Activated CD8-positive, alpha-beta T cell treated with anti-CD3 and anti-CD28 coated beads, Interleukin-2, amount 10 ng/mL, durations not matched to agents 7 days and 5 days (primary cell): ENCODE measurements at regions not wholly inside any gene's neighbourhood (a gene's known extent, or its start where the extent isn't known, plus 50 kb on each side); places are given as distances from the start of the nearest gene placed in this dataset.

Source experiments
- ATAC-seq: fragments of 150-1000 bp; cut with Tn5 transposase; one replicate; pipeline ENCODE4 v1.10.0; 2021; ENCODE audit warnings: moderate library complexity
- CTCF ChIA-PET: fragments of 350-600 bp; sonication (Branson Sonifier 250); formaldehyde crosslinking; loops from one replicate; lab custom pipeline; 2021; ENCODE audit warnings: antibody characterized with exemption; lab: Charles Lee
- POLR2A ChIA-PET: fragments of 350-600 bp; sonication (Branson Sonifier 250); formaldehyde crosslinking; loops from one replicate; lab custom pipeline; 2021; ENCODE audit warnings: antibody characterized with exemption; lab: Charles Lee
- DNase-seq: peaks from one replicate; pipeline ENCODE4 v3.0.0-alpha.2; 2020
- H3K27ac Mint-ChIP-seq: one replicate; pipeline ENCODE4 v1.8.0; 2021; ENCODE audit warnings: mild to moderate bottlenecking, mixed read lengths
- H3K27me3 Mint-ChIP-seq: one replicate; pipeline ENCODE4 v1.8.0; 2021; ENCODE audit warnings: low read depth, mixed read lengths
- H3K36me3 Mint-ChIP-seq: one replicate; pipeline ENCODE4 v1.8.0; 2021; ENCODE audit warnings: low read depth, mixed read lengths
- H3K4me1 Mint-ChIP-seq: one replicate; pipeline ENCODE4 v1.8.0; 2021; ENCODE audit warnings: low read depth, mixed read lengths
- H3K4me3 Mint-ChIP-seq: one replicate; pipeline ENCODE4 v1.8.0; 2021; ENCODE audit warnings: mild to moderate bottlenecking, mixed read lengths
- H3K9me3 Mint-ChIP-seq: one replicate; pipeline ENCODE4 v1.8.0; 2022; ENCODE audit warnings: mixed read lengths; ENCODE audit not compliant: insufficient read depth

- CTCF ChIA-PET, result no interaction called here
- H3K4me3 Mint-ChIP-seq, result no peak overlapping the region
- no peaks in the 10 kb centered on the region for H3K27me3 Mint-ChIP-seq
- no peaks in the 10 kb centered on the region for H3K4me1 Mint-ChIP-seq
- ATAC-seq (no peak), DNase-seq (no peak)
- no peaks in the 10 kb centered on the region for H3K9me3 Mint-ChIP-seq
- POLR2A ChIA-PET, result no interaction called here
- H3K36me3 Mint-ChIP-seq, result no peaks in the 10 kb centered on the region
- no peak overlapping the region for H3K27ac Mint-ChIP-seq
Observed at GRCh38 chr11:115845872-115846271, 341.7 kb upstream of the CADM1 start.

- Mint-ChIP-seq H3K36me3 (no peaks in the 10 kb centered on the region), H3K4me3 (no peak overlapping the region), H3K27me3 (no peaks in the 10 kb centered on the region), H3K4me1 (no peaks in the 10 kb centered on the region), H3K27ac (no peak overlapping the region), H3K9me3 (no peaks in the 10 kb centered on the region)
- POLR2A ChIA-PET, result no interaction called here
- no peak for DNase-seq
- CTCF ChIA-PET, result no interaction called here
- no peak for ATAC-seq
Observed at GRCh38 chr11:115843685-115844084, 339.5 kb upstream of the CADM1 start.

GRCh38 chr11:115843111-115843510 lies 338.9 kb upstream of the CADM1 start:
- no peaks in the 10 kb centered on the region for H3K36me3 Mint-ChIP-seq
- no peaks in the 10 kb centered on the region for H3K4me1 Mint-ChIP-seq
- H3K27me3 Mint-ChIP-seq, result no peaks in the 10 kb centered on the region
- no peaks in the 10 kb centered on the region for H3K9me3 Mint-ChIP-seq
- no peak overlapping the region for H3K4me3 Mint-ChIP-seq
- ChIA-PET POLR2A (no interaction called here), CTCF (no interaction called here)
- ATAC-seq (no peak), DNase-seq (no peak)
- H3K27ac Mint-ChIP-seq, result no peak overlapping the region

GRCh38 chr11:115820026-115820425 lies 315.8 kb upstream of the CADM1 start:
- H3K4me3 Mint-ChIP-seq, result no peak overlapping the region
- H3K27ac Mint-ChIP-seq, result no peak overlapping the region
- DNase-seq, result no peak
- no peak for ATAC-seq
- H3K36me3 Mint-ChIP-seq, result no peaks in the 10 kb centered on the region
- H3K27me3 Mint-ChIP-seq, result no peaks in the 10 kb centered on the region
- POLR2A ChIA-PET, result no interaction called here
- no peaks in the 10 kb centered on the region for H3K4me1 Mint-ChIP-seq
- H3K9me3 Mint-ChIP-seq, result peaks cover 5% of the 10 kb centered on the region
- CTCF ChIA-PET, result no interaction called here

- no peak for DNase-seq
- ChIA-PET POLR2A (no interaction called here), CTCF (no interaction called here)
- no peak overlapping the region for H3K27ac Mint-ChIP-seq
- H3K4me1 Mint-ChIP-seq, result no peaks in the 10 kb centered on the region
- no peak overlapping the region for H3K4me3 Mint-ChIP-seq
- H3K36me3 Mint-ChIP-seq, result no peaks in the 10 kb centered on the region
- H3K9me3 Mint-ChIP-seq, result peaks cover 5% of the 10 kb centered on the region
- ATAC-seq, result no peak
- no peaks in the 10 kb centered on the region for H3K27me3 Mint-ChIP-seq
Observed at GRCh38 chr11:115819014-115819413, 314.8 kb upstream of the CADM1 start.

GRCh38 chr11:115817844-115818468 lies 313.7 kb upstream of the CADM1 start:
- no peak for ATAC-seq
- no peak overlapping the region for H3K27ac Mint-ChIP-seq
- ChIA-PET POLR2A (no interaction called here), CTCF (no interaction called here)
- H3K4me1 Mint-ChIP-seq, result no peaks in the 10 kb centered on the region
- H3K4me3 Mint-ChIP-seq, result no peak overlapping the region
- peaks cover 5% of the 10 kb centered on the region for H3K9me3 Mint-ChIP-seq
- H3K36me3 Mint-ChIP-seq, result no peaks in the 10 kb centered on the region
- no peak for DNase-seq
- H3K27me3 Mint-ChIP-seq, result no peaks in the 10 kb centered on the region

- Mint-ChIP-seq H3K9me3 (peaks cover 12% of the 10 kb centered on the region), H3K27ac (no peak overlapping the region), H3K4me3 (no peak overlapping the region), H3K4me1 (no peaks in the 10 kb centered on the region), H3K36me3 (no peaks in the 10 kb centered on the region), H3K27me3 (no peaks in the 10 kb centered on the region)
- CTCF ChIA-PET, result no interaction called here
- ATAC-seq, result no peak
- POLR2A ChIA-PET, result no interaction called here
- no peak for DNase-seq
Observed at GRCh38 chr11:115808351-115808940, 304.2 kb upstream of the CADM1 start.

- Mint-ChIP-seq H3K4me3 (no peak overlapping the region), H3K9me3 (peaks cover 12% of the 10 kb centered on the region), H3K27ac (no peak overlapping the region), H3K36me3 (no peaks in the 10 kb centered on the region), H3K27me3 (no peaks in the 10 kb centered on the region), H3K4me1 (no peaks in the 10 kb centered on the region)
- DNase-seq (no peak), ATAC-seq (no peak)
- CTCF ChIA-PET, result no interaction called here
- POLR2A ChIA-PET, result no interaction called here
Observed at GRCh38 chr11:115806056-115806455, 301.8 kb upstream of the CADM1 start.

GRCh38 chr11:115803073-115803740 lies 299.0 kb upstream of the CADM1 start:
- Mint-ChIP-seq H3K4me1 (no peaks in the 10 kb centered on the region), H3K27ac (no peak overlapping the region), H3K9me3 (peaks cover 4% of the 10 kb centered on the region), H3K36me3 (no peaks in the 10 kb centered on the region), H3K27me3 (no peaks in the 10 kb centered on the region), H3K4me3 (no peak overlapping the region)
- DNase-seq (no peak), ATAC-seq (no peak)
- ChIA-PET CTCF (no interaction called here), POLR2A (no interaction called here)

- Mint-ChIP-seq H3K4me3 (no peak overlapping the region), H3K36me3 (no peaks in the 10 kb centered on the region), H3K27me3 (no peaks in the 10 kb centered on the region), H3K4me1 (no peaks in the 10 kb centered on the region), H3K9me3 (peaks cover 2% of the 10 kb centered on the region), H3K27ac (no peak overlapping the region)
- ChIA-PET CTCF (no interaction called here), POLR2A (no interaction called here)
- ATAC-seq (no peak), DNase-seq (no peak)
Observed at GRCh38 chr11:115802641-115803040, 298.4 kb upstream of the CADM1 start.

GRCh38 chr11:115792903-115793302 lies 288.7 kb upstream of the CADM1 start:
- H3K27me3 Mint-ChIP-seq, result no peaks in the 10 kb centered on the region
- no peaks in the 10 kb centered on the region for H3K9me3 Mint-ChIP-seq
- ATAC-seq, result no peak
- ChIA-PET CTCF (no interaction called here), POLR2A (no interaction called here)
- DNase-seq, result no peak
- no peak overlapping the region for H3K27ac Mint-ChIP-seq
- no peaks in the 10 kb centered on the region for H3K4me1 Mint-ChIP-seq
- no peak overlapping the region for H3K4me3 Mint-ChIP-seq
- no peaks in the 10 kb centered on the region for H3K36me3 Mint-ChIP-seq

- POLR2A ChIA-PET, result no interaction called here
- no peaks in the 10 kb centered on the region for H3K4me1 Mint-ChIP-seq
- CTCF ChIA-PET, result no interaction called here
Observed at GRCh38 chr11:115787302-115787701, 283.1 kb upstream of the CADM1 start.

More at GRCh38 chr11:115787302-115787701, 283.1 kb upstream of the CADM1 start:
- no peak overlapping the region for H3K27ac Mint-ChIP-seq
- H3K4me3 Mint-ChIP-seq, result no peak overlapping the region
- no peaks in the 10 kb centered on the region for H3K9me3 Mint-ChIP-seq
- no peaks in the 10 kb centered on the region for H3K36me3 Mint-ChIP-seq
- no peaks in the 10 kb centered on the region for H3K27me3 Mint-ChIP-seq
- ATAC-seq (no peak), DNase-seq (no peak)
